NB4 (cell line): ENCODE measurements at regions not wholly inside any gene's neighbourhood (a gene's known extent, or its start where the extent isn't known, plus 50 kb on each side); places are given as distances from the start of the nearest gene placed in this dataset.

ENCODE experiments used
- CTCF ChIP-seq: IDR thresholded peaks from one replicate; pipeline ENCODE4 v1.5.1; 2012; ENCODE audit warnings: low read depth, low read length
- MYC ChIP-seq: IDR thresholded peaks from 2 replicates; pipeline ENCODE4 v1.6.1; 2011; ENCODE audit warnings: low read depth, low read length
- POLR2A ChIP-seq: IDR thresholded peaks from 2 replicates; pipeline ENCODE4 v1.6.1; 2011; ENCODE audit warnings: mild to moderate bottlenecking; ENCODE audit not compliant: insufficient read length; ENCODE audit errors: extremely low read depth
- TF ChIP-seq, protein P1 (sequence below): IDR thresholded peaks from 2 replicates; pipeline ENCODE4 v1.6.1; 2011; ENCODE audit warnings: low read depth, low read length

DNA sequence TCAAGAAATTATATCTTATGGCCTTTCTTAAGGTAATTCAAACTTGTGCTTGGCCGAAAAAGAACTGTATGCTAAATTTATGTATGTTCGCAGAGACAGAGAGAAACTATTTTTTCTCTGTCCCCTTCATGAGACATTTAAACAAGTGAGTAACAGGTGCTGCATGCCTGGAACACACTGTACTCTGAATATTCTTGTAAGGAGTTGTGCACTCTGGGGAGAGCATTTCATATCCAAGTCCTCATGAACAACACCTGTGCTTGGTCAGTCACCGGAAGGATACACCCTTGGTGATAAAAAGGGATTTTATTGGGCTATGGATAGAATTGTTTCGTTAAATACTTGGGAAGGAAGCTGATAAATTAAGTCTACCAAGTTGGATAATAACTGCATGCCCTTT lies 220.8 kb upstream of the NRIP1 start:
- TF ChIP-seq POLR2A (no peak), CTCF (no peak), MYC (no peak)
- TF ChIP-seq, protein P1, sequence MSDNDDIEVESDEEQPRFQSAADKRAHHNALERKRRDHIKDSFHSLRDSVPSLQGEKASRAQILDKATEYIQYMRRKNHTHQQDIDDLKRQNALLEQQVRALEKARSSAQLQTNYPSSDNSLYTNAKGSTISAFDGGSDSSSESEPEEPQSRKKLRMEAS, result no peak
